ENCODE measurements at regions not wholly inside any gene's neighbourhood (a gene's known extent, or its start where the extent isn't known, plus 50 kb on each side); places are given as distances from the start of the nearest gene placed in this dataset.
A peak's percentile ranks its signal among the peaks of the same experiment; 100 is the strongest.

- Histone ChIP-seq H3K4me1 (peaks cover 71 to 89% (median 81%) of the 10 kb centered on the region in 4 donors), H3K27ac (peak overlapping the region; percentile 93 to 98 (median 94)), H3K9me3 (no peaks in the 10 kb centered on the region), H3K27me3 (no peaks in the 10 kb centered on the region), H3K4me3 (peak overlapping the region; percentile 70 to 93 (median 82)), H3K36me3 (peaks cover 0 to under 1% (median 0%) of the 10 kb centered on the region in 4 donors)
- peak in 1 of 3 donors; percentile 22 for TF ChIP-seq POLR2AphosphoS5 (IDR thresholded peaks at IDR 0.05)
- no peak for TF ChIP-seq CTCF (IDR thresholded peaks at IDR 0.05)
- peak; percentile 44 to 84 for DNase-seq
- WGBS, 5 donors = 0 to 8% (median 0%) methylated on average over 51 to 90 of the region's 90 CpGs
- intact Hi-C loops (cut with DNase I; ENCODE audit: low total_unique reads) = no loop called here
Measured at GRCh38 chr17:77373299-77374169, 232.8 kb downstream of the SEC14L1 start.

- peak; percentile 87 to 96 for DNase-seq
- intact Hi-C loops (cut with DNase I; ENCODE audit: low total_unique reads) = no loop called here
- no peaks in the 10 kb centered on the region for H3K9me3 ChIP-seq
- peak overlapping the region; percentile 93 to 98 (median 94) for H3K27ac ChIP-seq
- H3K36me3 ChIP-seq = peaks cover 0 to 9% (median 0%) of the 10 kb centered on the region in 4 donors
- TF ChIP-seq POLR2A (IDR thresholded peaks at IDR 0.05) = peak in 2 of 4 donors; percentile 54 to 74
- TF ChIP-seq EP300 (IDR thresholded peaks at IDR 0.05) = no peak
- TF ChIP-seq POLR2AphosphoS5 (IDR thresholded peaks at IDR 0.05) = peak; percentile 79 to 95 (median 92)
- TF ChIP-seq CTCF (IDR thresholded peaks at IDR 0.05) = peak in 2 of 7 experiments; percentile 33 to 38
- H3K4me3 ChIP-seq = peak overlapping the region; percentile 70 to 93 (median 82)
- H3K27me3 ChIP-seq = no peaks in the 10 kb centered on the region
- 2 to 17% (median 2%) methylated on average over 14 to 34 of the region's 34 CpGs for WGBS, 5 donors
- H3K4me1 ChIP-seq = peaks cover 80 to 97% (median 89%) of the 10 kb centered on the region in 4 donors
Measured at GRCh38 chr17:77374170-77374936, 233.6 kb downstream of the SEC14L1 start.

GRCh38 chr17:77375108-77375916 lies 234.5 kb downstream of the SEC14L1 start:
- 27 to 44% (median 35%) methylated on average over 19 of the region's 19 CpGs for WGBS, 5 donors
- Histone ChIP-seq H3K4me1 (peaks cover 84 to 98% (median 93%) of the 10 kb centered on the region in 4 donors), H3K27me3 (no peaks in the 10 kb centered on the region), H3K27ac (peak overlapping the region; percentile 93 to 98 (median 94)), H3K36me3 (peaks cover 0 to 12% (median 0%) of the 10 kb centered on the region in 4 donors), H3K4me3 (peak overlapping the region; percentile 70 to 93 (median 82)), H3K9me3 (no peaks in the 10 kb centered on the region)
- DNase-seq = peak; percentile 60 to 74
- TF ChIP-seq EP300 (IDR thresholded peaks at IDR 0.05) (no peak), POLR2AphosphoS5 (IDR thresholded peaks at IDR 0.05) (no peak), CTCF (IDR thresholded peaks at IDR 0.05) (no peak), POLR2A (IDR thresholded peaks at IDR 0.05) (no peak)
- intact Hi-C loops (cut with DNase I; ENCODE audit: low total_unique reads) = no loop called here

All from stomach (tissue), 8 donors.